ENCODE measurements at regions not wholly inside any gene's neighbourhood (a gene's known extent, or its start where the extent isn't known, plus 50 kb on each side); places are given as distances from the start of the nearest gene placed in this dataset.

- no peak for DNase-seq
Observed at GRCh38 chr13:40471076-40471475, 195.4 kb downstream of the FOXO1 start.

- no peak for DNase-seq
Observed at GRCh38 chr13:40471911-40472310, 194.5 kb downstream of the FOXO1 start.

- no peak for DNase-seq
Observed at GRCh38 chr13:40472427-40473220, 193.8 kb downstream of the FOXO1 start.

GRCh38 chr13:40475617-40476016, 190.8 kb downstream of the FOXO1 start:
- DNase-seq = no peak

GRCh38 chr13:40476175-40476958, 190.1 kb downstream of the FOXO1 start:
- DNase-seq = no peak

GRCh38 chr13:40477623-40478608, 188.5 kb downstream of the FOXO1 start:
- no peak for DNase-seq

- DNase-seq = no peak
Observed at GRCh38 chr13:40478775-40479174, 187.7 kb downstream of the FOXO1 start.

GRCh38 chr13:40479196-40479845, 187.1 kb downstream of the FOXO1 start:
- DNase-seq = no peak

GRCh38 chr13:40480012-40480914, 186.2 kb downstream of the FOXO1 start:
- no peak for DNase-seq

- DNase-seq = no peak
Observed at GRCh38 chr13:40480915-40481516, 185.4 kb downstream of the FOXO1 start.

- DNase-seq = no peak
Observed at GRCh38 chr13:40483601-40484000, 182.8 kb downstream of the FOXO1 start.

GRCh38 chr13:40484101-40484800, 182.2 kb downstream of the FOXO1 start:
- DNase-seq = no peak

GRCh38 chr13:40484974-40485373, 181.5 kb downstream of the FOXO1 start:
- no peak for DNase-seq

- DNase-seq = no peak
Observed at GRCh38 chr13:40485611-40486517, 180.6 kb downstream of the FOXO1 start.

GRCh38 chr13:40486518-40487163, 179.8 kb downstream of the FOXO1 start:
- no peak for DNase-seq

GRCh38 chr13:40488869-40489391, 177.5 kb downstream of the FOXO1 start:
- DNase-seq = no peak

GRCh38 chr13:40490086-40490758, 176.2 kb downstream of the FOXO1 start:
- DNase-seq = no peak

- DNase-seq = no peak
Observed at GRCh38 chr13:40492511-40492910, 173.9 kb downstream of the FOXO1 start.

Data from SW 1271 (cell line).